Small intestine (tissue), 7 donors: ENCODE measurements at regions not wholly inside any gene's neighbourhood (a gene's known extent, or its start where the extent isn't known, plus 50 kb on each side); places are given as distances from the start of the nearest gene placed in this dataset.

ENCODE experiments used
- DNase-seq, 2 donors: peaks; one replicate each; pipeline versions ENCODE4 v3.0.0 to v3.0.0-alpha.2; 2013
- FAIRE-seq: peaks from 2 replicates; lab custom pipeline; 2012; peaks lifted over from hg19 to GRCh38; lab: Jason Lieb, UNC
- H3K27ac ChIP-seq, 3 donors: one replicate each; pipeline ENCODE4 v1.5.1; 2013; ENCODE audit warnings: low read length in 2 of 3, mild to moderate bottlenecking in 2 of 3, control low read depth in 1 of 3, inconsistent platforms in 1 of 3, low read depth in 1 of 3, moderate library complexity in 1 of 3
- H3K27me3 ChIP-seq, 3 donors: one replicate each; pipeline ENCODE4 v1.6.1; 2013; ENCODE audit warnings: low read length in 3 of 3, inconsistent platforms in 1 of 3; ENCODE audit not compliant: control insufficient read depth in 3 of 3, insufficient read depth in 3 of 3
- H3K36me3 ChIP-seq, 3 donors: one replicate each; pipeline ENCODE4 v1.6.1; 2013; ENCODE audit warnings: low read length in 3 of 3, inconsistent platforms in 1 of 3, low read depth in 1 of 3, mild to moderate bottlenecking in 1 of 3, moderate library complexity in 1 of 3; ENCODE audit not compliant: control insufficient read depth in 3 of 3, insufficient read depth in 2 of 3
- H3K4me1 ChIP-seq, 3 donors: one replicate each; pipeline ENCODE4 v1.6.1; 2013; ENCODE audit warnings: low read length in 2 of 3, inconsistent platforms in 1 of 3, low read depth in 1 of 3, mild to moderate bottlenecking in 1 of 3, moderate library complexity in 1 of 3; ENCODE audit not compliant: control insufficient read depth in 3 of 3, insufficient read depth in 2 of 3
- H3K4me3 ChIP-seq, 3 donors: one replicate each; pipeline ENCODE4 v1.5.1; 2013; ENCODE audit warnings: low read length in 3 of 3, control low read depth in 1 of 3, inconsistent platforms in 1 of 3, low read depth in 1 of 3, mild to moderate bottlenecking in 1 of 3, moderate library complexity in 1 of 3
- H3K9me3 ChIP-seq, 2 donors: one replicate each; pipeline ENCODE4 v1.6.1; 2013; ENCODE audit warnings: low read depth in 1 of 2, low read length in 1 of 2; ENCODE audit not compliant: control insufficient read depth in 2 of 2, insufficient read depth in 1 of 2
- WGBS, 3 donors: extraction: QIAGEN DNeasy Blood & Tissue Kit; methylation state at CpG; one replicate each; pipeline ENCODE4 v1.1.7; 2013; 5-methylcytosine and 5-hydroxymethylcytosine counted together
- donor health status: healthy with polysubstance abuse.
- donor health status: control.
- donor health status: control.
- donor health status: Bipolar disorder and iron deficiency.
- donor health status: healthy.

DNA sequence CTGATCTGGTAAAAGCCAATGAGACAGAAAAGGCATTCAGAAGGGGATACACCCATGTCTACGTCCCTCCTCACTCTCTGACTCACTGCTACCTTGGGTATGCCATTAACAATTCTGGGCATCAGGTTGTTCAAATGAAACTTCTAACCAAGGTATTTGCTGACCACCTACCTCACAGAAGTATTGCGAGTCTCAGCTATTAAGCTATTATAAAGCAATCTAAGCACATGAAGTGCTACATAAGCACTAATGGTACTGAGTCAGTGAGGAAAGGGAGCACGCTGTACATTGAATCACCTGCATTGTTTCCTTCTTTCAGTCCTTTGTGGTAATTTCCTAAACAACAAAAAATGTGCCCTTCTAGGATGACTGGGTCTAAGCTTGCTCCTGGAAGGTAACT is 62.8 kb upstream of the CCDC91 start:
- Histone ChIP-seq H3K36me3 (no peaks in the 10 kb centered on the region), H3K4me1 (no peaks in the 10 kb centered on the region), H3K27ac (no peak overlapping the region), H3K9me3 (no peaks in the 10 kb centered on the region), H3K4me3 (no peak overlapping the region), H3K27me3 (no peaks in the 10 kb centered on the region)
- WGBS, 3 donors: 90 to 92% (median 91%) methylated on average over 3 of the region's 3 CpGs
- FAIRE-seq: no peak
- DNase-seq: no peak

- Histone ChIP-seq H3K36me3 (no peaks in the 10 kb centered on the region), H3K27ac (no peak overlapping the region), H3K9me3 (no peaks in the 10 kb centered on the region), H3K4me1 (no peaks in the 10 kb centered on the region), H3K4me3 (no peak overlapping the region), H3K27me3 (no peaks in the 10 kb centered on the region)
- FAIRE-seq (no peak), DNase-seq (no peak)
- WGBS, 3 donors: 76 to 94% (median 83%) methylated on average over 1 of the region's 1 CpG
Observed at GRCh38 chr12:28129031-28129430, 61.2 kb upstream of the CCDC91 start.

DNA sequence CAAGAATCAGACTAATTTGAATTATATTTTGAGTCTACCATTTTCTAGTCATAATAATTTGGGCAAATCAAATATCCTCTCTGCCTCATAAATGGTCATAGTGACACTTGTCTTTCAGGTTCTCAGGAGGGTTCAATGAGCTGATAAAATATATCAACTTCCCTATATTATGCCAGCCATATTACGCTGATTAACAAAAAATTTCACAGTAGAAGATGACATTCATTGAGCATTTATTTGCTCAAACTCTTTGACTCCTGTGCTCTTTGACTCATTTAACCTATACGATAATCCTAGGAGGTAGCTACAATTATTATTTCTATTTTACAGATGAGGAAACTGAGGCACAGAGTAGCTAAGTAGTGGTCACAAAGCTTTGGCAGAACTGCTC is 60.0 kb upstream of the CCDC91 start:
- no peak for FAIRE-seq
- no peaks in the 10 kb centered on the region for H3K4me1 ChIP-seq
- H3K36me3 ChIP-seq: no peaks in the 10 kb centered on the region
- H3K4me3 ChIP-seq: no peak overlapping the region
- no peak for DNase-seq
- H3K27me3 ChIP-seq: no peaks in the 10 kb centered on the region
- H3K9me3 ChIP-seq: no peaks in the 10 kb centered on the region
- H3K27ac ChIP-seq: no peak overlapping the region
- 65 to 94% (median 65%) methylated on average over 2 of the region's 2 CpGs for WGBS, 3 donors

- Histone ChIP-seq H3K9me3 (no peaks in the 10 kb centered on the region), H3K27me3 (no peaks in the 10 kb centered on the region), H3K4me3 (no peak overlapping the region), H3K27ac (no peak overlapping the region), H3K36me3 (no peaks in the 10 kb centered on the region), H3K4me1 (no peaks in the 10 kb centered on the region)
- WGBS, 3 donors: 63 to 84% (median 79%) methylated on average over 10 of the region's 10 CpGs
- DNase-seq (peak in 1 of 2 donors; percentile 2), FAIRE-seq (no peak)
Observed at GRCh38 chr12:28130625-28131598, 59.3 kb upstream of the CCDC91 start.

- Histone ChIP-seq H3K4me1 (no peaks in the 10 kb centered on the region), H3K4me3 (no peak overlapping the region), H3K9me3 (no peaks in the 10 kb centered on the region), H3K36me3 (no peaks in the 10 kb centered on the region), H3K27me3 (no peaks in the 10 kb centered on the region), H3K27ac (no peak overlapping the region)
- no peak for FAIRE-seq
- no peak for DNase-seq
- 85 to 89% (median 85%) methylated on average over 3 of the region's 3 CpGs for WGBS, 3 donors
Observed at GRCh38 chr12:28132398-28132797, 57.9 kb upstream of the CCDC91 start.

DNA sequence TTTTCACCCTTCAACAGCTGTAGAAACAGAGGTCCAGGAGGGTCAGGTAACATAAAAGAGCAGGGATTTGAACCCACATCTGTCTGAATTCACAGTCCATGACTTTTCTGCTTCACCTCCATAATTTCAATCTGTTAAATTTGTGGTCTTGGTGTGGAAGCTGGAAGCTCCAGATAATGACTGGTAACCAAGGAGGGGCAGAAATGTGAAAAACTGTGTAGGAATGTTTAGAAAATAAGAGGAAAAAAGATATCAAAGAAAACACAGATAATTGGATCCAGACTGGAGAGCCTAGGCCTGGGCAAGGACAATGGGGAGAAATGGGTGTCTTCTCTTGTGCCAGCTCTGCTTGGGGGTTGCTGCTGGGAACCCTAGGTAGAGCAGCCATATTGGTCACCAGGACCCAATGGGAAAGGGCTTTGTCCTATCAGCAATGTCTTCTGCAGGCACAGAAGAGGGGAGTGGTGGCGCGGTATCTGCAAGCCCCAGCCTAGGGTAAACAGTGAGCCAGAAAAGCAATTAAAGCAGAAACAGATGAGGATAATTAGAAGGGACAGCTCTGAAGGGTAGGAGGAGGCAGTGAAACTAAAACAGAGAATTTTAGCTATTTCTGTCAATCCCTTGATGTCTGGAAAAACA is 54.3 kb upstream of the CCDC91 start:
- H3K36me3 ChIP-seq: no peaks in the 10 kb centered on the region
- 53 to 92% (median 67%) methylated on average over 2 of the region's 2 CpGs for WGBS, 3 donors
- DNase-seq (no peak), FAIRE-seq (no peak)
- no peak overlapping the region for H3K4me3 ChIP-seq
- no peak overlapping the region for H3K27ac ChIP-seq
- no peaks in the 10 kb centered on the region for H3K9me3 ChIP-seq
- peaks cover 0 to 2% (median 0%) of the 10 kb centered on the region in 3 donors for H3K27me3 ChIP-seq
- no peaks in the 10 kb centered on the region for H3K4me1 ChIP-seq

- Histone ChIP-seq H3K27me3 (peaks cover 0 to 2% (median 0%) of the 10 kb centered on the region in 3 donors), H3K27ac (no peak overlapping the region), H3K9me3 (no peaks in the 10 kb centered on the region), H3K36me3 (no peaks in the 10 kb centered on the region), H3K4me1 (no peaks in the 10 kb centered on the region), H3K4me3 (no peak overlapping the region)
- FAIRE-seq: no peak
- DNase-seq: no peak
Observed at GRCh38 chr12:28137414-28137813, 52.8 kb upstream of the CCDC91 start.

- H3K4me1 ChIP-seq: no peaks in the 10 kb centered on the region
- no peak overlapping the region for H3K4me3 ChIP-seq
- DNase-seq: no peak
- 76 to 91% (median 76%) methylated on average over 2 of the region's 2 CpGs for WGBS, 3 donors
- H3K27me3 ChIP-seq: peaks cover 0 to 2% (median 0%) of the 10 kb centered on the region in 3 donors
- H3K9me3 ChIP-seq: no peaks in the 10 kb centered on the region
- H3K27ac ChIP-seq: no peak overlapping the region
- FAIRE-seq: no peak
- no peaks in the 10 kb centered on the region for H3K36me3 ChIP-seq
Observed at GRCh38 chr12:28140404-28140803, 49.9 kb upstream of the CCDC91 start.
